ENCODE measurements at regions not wholly inside any gene's neighbourhood (a gene's known extent, or its start where the extent isn't known, plus 50 kb on each side); places are given as distances from the start of the nearest gene placed in this dataset.

DNA sequence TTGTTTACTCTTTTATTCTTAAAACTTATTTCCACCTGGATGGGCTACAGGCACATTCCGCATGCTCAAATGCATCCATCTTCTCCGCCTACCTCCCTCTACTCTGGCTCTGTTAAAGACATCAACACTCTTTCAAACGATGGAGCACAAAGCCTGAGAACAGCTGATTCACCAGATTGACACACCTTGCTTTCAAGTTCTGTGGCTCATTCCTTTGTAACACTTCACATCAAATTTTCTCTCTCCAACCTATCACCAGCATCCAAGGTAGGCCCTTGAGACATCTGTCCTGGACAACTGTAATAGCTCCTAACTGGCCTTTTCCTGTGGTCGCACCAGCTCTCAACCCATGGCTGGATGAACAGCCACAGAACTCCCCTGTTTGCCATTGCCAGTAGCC, 274.5 kb downstream of the BCL11A start:
- Histone ChIP-seq H3K27ac (no peak overlapping the region), H3K4me2 (no peak overlapping the region), H2AFZ (no peak overlapping the region), H3K4me3 (no peak overlapping the region), H3K79me2 (ENCODE audit: low read depth) (no peaks in the 10 kb centered on the region), H3K9me2 (ENCODE audit: insufficient read depth) (no peaks in the 10 kb centered on the region), H3K27me3 (ENCODE audit: insufficient read depth, low read depth) (peaks cover 24% of the 10 kb centered on the region; the same call in 1 of the 2 replicates), H3F3A (ENCODE audit: insufficient read depth, low read depth) (no peaks in the 10 kb centered on the region), H3K9me3 (ENCODE audit: insufficient read depth, low read depth) (peaks cover 5% of the 10 kb centered on the region; the same call in 1 of the 2 replicates), H3K4me1 (replicated peaks; ENCODE audit: insufficient read depth) (no peaks in the 10 kb centered on the region), H3K36me3 (ENCODE audit: low read depth) (no peaks in the 10 kb centered on the region), H4K20me1 (ENCODE audit: insufficient read depth) (no peaks in the 10 kb centered on the region)
- BruUV-seq (replicated peaks) = no TSS peak
- TF ChIP-seq, protein P1, sequence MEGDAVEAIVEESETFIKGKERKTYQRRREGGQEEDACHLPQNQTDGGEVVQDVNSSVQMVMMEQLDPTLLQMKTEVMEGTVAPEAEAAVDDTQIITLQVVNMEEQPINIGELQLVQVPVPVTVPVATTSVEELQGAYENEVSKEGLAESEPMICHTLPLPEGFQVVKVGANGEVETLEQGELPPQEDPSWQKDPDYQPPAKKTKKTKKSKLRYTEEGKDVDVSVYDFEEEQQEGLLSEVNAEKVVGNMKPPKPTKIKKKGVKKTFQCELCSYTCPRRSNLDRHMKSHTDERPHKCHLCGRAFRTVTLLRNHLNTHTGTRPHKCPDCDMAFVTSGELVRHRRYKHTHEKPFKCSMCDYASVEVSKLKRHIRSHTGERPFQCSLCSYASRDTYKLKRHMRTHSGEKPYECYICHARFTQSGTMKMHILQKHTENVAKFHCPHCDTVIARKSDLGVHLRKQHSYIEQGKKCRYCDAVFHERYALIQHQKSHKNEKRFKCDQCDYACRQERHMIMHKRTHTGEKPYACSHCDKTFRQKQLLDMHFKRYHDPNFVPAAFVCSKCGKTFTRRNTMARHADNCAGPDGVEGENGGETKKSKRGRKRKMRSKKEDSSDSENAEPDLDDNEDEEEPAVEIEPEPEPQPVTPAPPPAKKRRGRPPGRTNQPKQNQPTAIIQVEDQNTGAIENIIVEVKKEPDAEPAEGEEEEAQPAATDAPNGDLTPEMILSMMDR (conservative IDR thresholded peaks at IDR 0.05) = no peak
- TF ChIP-seq EZH2 (IDR thresholded peaks at IDR 0.05; ENCODE audit: low read depth) = no peak
- intact Hi-C loops (cut with micrococcal nuclease; ENCODE audit: unreplicated experiment) = no loop called here
- POLR2A ChIA-PET (ENCODE audit: unreplicated experiment) = no interaction called here
- DNase-seq = no peak
- CTCF ChIA-PET = no interaction called here

DNA sequence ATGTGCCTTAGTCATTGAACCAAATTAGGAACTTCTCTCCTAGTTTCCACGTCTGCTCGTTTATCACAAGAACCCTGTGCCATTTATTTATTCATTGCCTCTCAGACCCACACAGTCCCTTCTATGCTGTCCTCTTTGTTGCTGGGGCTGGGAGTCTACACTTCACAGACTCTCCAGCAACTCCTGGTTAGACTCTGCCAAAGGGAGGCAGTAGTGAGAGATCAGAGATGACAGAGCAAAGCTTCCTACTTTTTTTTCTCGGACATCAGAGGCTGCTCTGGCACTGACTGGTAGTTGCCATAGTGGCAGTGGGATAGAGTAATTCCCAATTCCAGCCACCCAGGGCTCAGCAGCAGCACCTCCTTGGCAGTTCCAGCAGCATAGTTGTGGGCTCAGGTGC, 277.5 kb downstream of the BCL11A start:
- H3K9me3 ChIP-seq (ENCODE audit: insufficient read depth, low read depth) = peaks cover 5% of the 10 kb centered on the region
- ChIA-PET POLR2A (ENCODE audit: unreplicated experiment) (no interaction called here), CTCF (no interaction called here)
- TF ChIP-seq, protein P1 (conservative IDR thresholded peaks at IDR 0.05) = no peak
- no peak for TF ChIP-seq EZH2 (IDR thresholded peaks at IDR 0.05; ENCODE audit: low read depth)
- no peaks in the 10 kb centered on the region for H3K4me1 ChIP-seq (replicated peaks; ENCODE audit: insufficient read depth)
- BruUV-seq (replicated peaks) = no TSS peak
- H3K4me3 ChIP-seq = no peak overlapping the region
- H3K27ac ChIP-seq = no peak overlapping the region
- no peak overlapping the region for H2AFZ ChIP-seq
- intact Hi-C loops (cut with micrococcal nuclease; ENCODE audit: unreplicated experiment) = no loop called here
- no peak for DNase-seq
- no peaks in the 10 kb centered on the region for H3F3A ChIP-seq (ENCODE audit: insufficient read depth, low read depth)
- H3K79me2 ChIP-seq (ENCODE audit: low read depth) = no peaks in the 10 kb centered on the region
- no peak overlapping the region for H3K4me2 ChIP-seq
- H3K9me2 ChIP-seq (ENCODE audit: insufficient read depth) = no peaks in the 10 kb centered on the region
- peaks cover 49% of the 10 kb centered on the region; the same call in 1 of the 2 replicates for H3K27me3 ChIP-seq (ENCODE audit: insufficient read depth, low read depth)
- no peaks in the 10 kb centered on the region for H3K36me3 ChIP-seq (ENCODE audit: low read depth)
- H4K20me1 ChIP-seq (ENCODE audit: insufficient read depth) = no peaks in the 10 kb centered on the region; the same call in 1 of the 2 replicates

DNA sequence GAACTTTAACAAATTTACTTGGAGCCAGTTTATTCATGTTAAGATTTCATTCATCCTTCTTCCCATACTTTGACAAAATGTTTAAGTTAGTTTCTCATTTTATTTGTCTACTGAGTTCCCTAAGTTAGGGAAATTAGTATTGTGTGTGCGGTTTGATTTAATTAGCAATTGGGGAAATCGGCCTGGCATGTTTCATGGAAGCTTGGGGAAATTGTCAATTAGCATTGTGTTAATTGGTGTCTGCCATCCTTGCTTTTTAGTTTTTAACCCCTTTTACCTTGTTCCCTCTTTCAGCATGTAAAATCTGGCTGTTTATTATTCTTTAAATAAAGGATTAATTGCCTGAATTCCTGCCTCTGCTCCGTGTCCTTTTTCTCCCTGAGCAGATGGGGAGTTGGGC, 279.6 kb downstream of the BCL11A start:
- Histone ChIP-seq H2AFZ (no peak overlapping the region), H3K4me2 (no peak overlapping the region), H3F3A (ENCODE audit: insufficient read depth, low read depth) (no peaks in the 10 kb centered on the region), H3K4me3 (no peak overlapping the region), H3K79me2 (ENCODE audit: low read depth) (no peaks in the 10 kb centered on the region), H3K27me3 (ENCODE audit: insufficient read depth, low read depth) (peaks cover 63% of the 10 kb centered on the region), H3K9me2 (ENCODE audit: insufficient read depth) (no peaks in the 10 kb centered on the region), H3K4me1 (replicated peaks; ENCODE audit: insufficient read depth) (no peaks in the 10 kb centered on the region), H3K36me3 (ENCODE audit: low read depth) (no peaks in the 10 kb centered on the region), H4K20me1 (ENCODE audit: insufficient read depth) (no peaks in the 10 kb centered on the region; the same call in 1 of the 2 replicates), H3K9me3 (ENCODE audit: insufficient read depth, low read depth) (peaks cover 5% of the 10 kb centered on the region), H3K27ac (no peak overlapping the region)
- intact Hi-C loops (cut with micrococcal nuclease; ENCODE audit: unreplicated experiment) = no loop called here
- ChIA-PET POLR2A (ENCODE audit: unreplicated experiment) (no interaction called here), CTCF (no interaction called here)
- TF ChIP-seq, protein P1 (conservative IDR thresholded peaks at IDR 0.05) = no peak
- no peak for TF ChIP-seq EZH2 (IDR thresholded peaks at IDR 0.05; ENCODE audit: low read depth)
- no peak for DNase-seq
- BruUV-seq (replicated peaks) = no TSS peak

All from PC-9 (cell line).